Naive thymus-derived CD8-positive, alpha-beta T cell (primary cell): ENCODE measurements at regions not wholly inside any gene's neighbourhood (a gene's known extent, or its start where the extent isn't known, plus 50 kb on each side); places are given as distances from the start of the nearest gene placed in this dataset.
"Not testable (repeated sequence)": the region's sequence is repeated elsewhere in the genome, so short reads cannot be mapped to it uniquely, and the experiment has no call there.

Source experiments
- ATAC-seq, 2 donors: fragments of 150-1000 bp; cut with Tn5 transposase in 1 of 2; sonication (Bioruptor Pico), chemical (Tn5 transposase) in 1 of 2; 1 replicate in 1 of 2; 2 replicates in 1 of 2; pipeline ENCODE4 v1.10.0; 2021; ENCODE audit warnings: mild to moderate bottlenecking in 2 of 2, moderate library complexity in 2 of 2
- POLR2A ChIA-PET: fragments of 350-600 bp; sonication (Branson Sonifier 250); formaldehyde crosslinking; loops from one replicate; lab custom pipeline; 2021; ENCODE audit warnings: antibody characterized with exemption; lab: Charles Lee
- DNase-seq, 10 donors: peaks; one replicate each; pipeline versions ENCODE4 v3.0.0 to v3.0.0-alpha.2; 2020 to 2022
- H3K27ac Mint-ChIP-seq, 10 donors: one replicate each; pipeline ENCODE4 v1.8.0; 2020 to 2022; ENCODE audit warnings: mild to moderate bottlenecking in 10 of 10, mixed read lengths in 10 of 10, moderate library complexity in 4 of 10, inconsistent platforms in 1 of 10
- H3K27me3 Mint-ChIP-seq, 5 donors: one replicate each; pipeline ENCODE4 v1.8.0; 2021 to 2022; ENCODE audit warnings: mixed read lengths in 5 of 5
- H3K36me3 Mint-ChIP-seq, 3 donors: one replicate each; pipeline ENCODE4 v1.8.0; 2020 to 2022; ENCODE audit warnings: mixed read lengths in 3 of 3, mild to moderate bottlenecking in 2 of 3, inconsistent platforms in 1 of 3
- H3K4me1 Mint-ChIP-seq, 4 donors: one replicate each; pipeline ENCODE4 v1.8.0; 2021 to 2022; ENCODE audit warnings: mixed read lengths in 4 of 4
- H3K4me3 Mint-ChIP-seq, 10 donors: one replicate each; pipeline ENCODE4 v1.8.0; 2020 to 2022; ENCODE audit warnings: mild to moderate bottlenecking in 10 of 10, mixed read lengths in 10 of 10, moderate library complexity in 6 of 10, inconsistent platforms in 1 of 10
- H3K9me3 Mint-ChIP-seq, 9 donors: one replicate each; pipeline ENCODE4 v1.8.0; 2020 to 2022; ENCODE audit warnings: mixed read lengths in 9 of 9, mild to moderate bottlenecking in 3 of 9, inconsistent platforms in 1 of 9, moderate library complexity in 1 of 9

DNA sequence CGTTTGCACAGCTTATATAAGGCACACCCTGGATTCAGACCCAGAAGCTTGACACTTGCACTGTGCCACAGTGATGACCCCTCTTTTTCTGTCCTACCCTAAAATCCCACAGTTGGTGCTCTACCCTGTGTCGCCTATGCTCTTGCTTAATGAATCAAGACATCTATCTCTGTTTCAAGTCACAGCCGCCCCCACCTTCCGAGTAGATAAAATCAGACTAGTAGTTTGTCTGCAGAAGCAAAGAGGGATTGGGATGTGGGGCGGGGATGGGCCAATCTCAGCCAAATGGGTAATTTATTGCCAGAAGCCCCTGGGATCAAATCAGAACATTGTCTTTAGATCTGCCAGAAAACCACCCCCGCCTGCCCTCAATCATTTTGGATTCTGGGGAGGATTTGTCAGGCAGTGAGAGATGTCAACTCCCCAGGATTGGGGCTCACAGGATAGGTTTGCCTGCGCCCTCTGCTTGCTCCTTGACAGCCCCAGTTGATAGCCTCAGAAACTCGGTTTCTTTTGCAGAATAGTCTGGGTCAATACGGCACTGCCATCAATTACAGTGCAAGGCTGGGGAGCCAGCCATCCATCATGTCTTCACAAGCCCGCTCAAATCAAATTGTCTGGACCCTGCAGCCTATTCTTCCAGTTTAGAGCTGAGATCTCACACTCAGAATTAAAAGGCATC, 520.8 kb downstream of the GRIN2A start:
- H3K36me3 Mint-ChIP-seq, result peaks cover 0 to 5% (median 0%) of the 10 kb centered on the region in 3 donors
- peaks cover 0 to 14% (median 6%) of the 10 kb centered on the region in 9 donors for H3K9me3 Mint-ChIP-seq
- peaks cover 3 to 8% (median 3%) of the 10 kb centered on the region in 5 donors for H3K27me3 Mint-ChIP-seq
- no peak overlapping the region for H3K27ac Mint-ChIP-seq
- ATAC-seq (no peak), DNase-seq (no peak)
- H3K4me3 Mint-ChIP-seq, result no peak overlapping the region
- POLR2A ChIA-PET, result no interaction called here
- H3K4me1 Mint-ChIP-seq, result no peaks in the 10 kb centered on the region

DNA sequence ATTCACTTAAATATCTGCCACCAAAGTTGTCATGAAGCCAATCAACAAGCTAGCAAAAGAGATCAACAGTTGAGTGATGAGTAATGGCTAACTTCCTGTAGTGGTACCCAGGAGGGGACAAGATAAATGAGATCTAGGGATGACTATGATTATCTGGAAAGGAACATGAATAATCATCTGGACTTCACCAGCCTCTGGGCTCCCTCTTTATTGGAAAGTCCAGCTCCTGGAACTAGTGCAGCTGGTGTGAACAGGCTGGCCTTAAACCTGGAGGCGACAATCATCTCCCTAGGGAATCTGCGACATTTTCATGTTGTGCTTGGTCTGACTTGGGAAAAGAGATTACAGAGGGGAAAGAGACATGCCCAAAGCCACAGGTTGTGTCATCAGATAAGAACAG, 518.6 kb downstream of the GRIN2A start:
- H3K4me3 Mint-ChIP-seq, result no peak overlapping the region
- H3K27me3 Mint-ChIP-seq, result peaks cover 0 to 16% (median 5%) of the 10 kb centered on the region in 5 donors
- peaks cover 0 to 2% (median 0%) of the 10 kb centered on the region in 4 donors for H3K4me1 Mint-ChIP-seq
- H3K27ac Mint-ChIP-seq, result no peak overlapping the region
- ATAC-seq (no peak), DNase-seq (no peak)
- H3K36me3 Mint-ChIP-seq, result peaks cover 0 to 5% (median 0%) of the 10 kb centered on the region in 3 donors
- POLR2A ChIA-PET, result no interaction called here
- peaks cover 0 to 11% (median 5%) of the 10 kb centered on the region in 9 donors for H3K9me3 Mint-ChIP-seq

DNA sequence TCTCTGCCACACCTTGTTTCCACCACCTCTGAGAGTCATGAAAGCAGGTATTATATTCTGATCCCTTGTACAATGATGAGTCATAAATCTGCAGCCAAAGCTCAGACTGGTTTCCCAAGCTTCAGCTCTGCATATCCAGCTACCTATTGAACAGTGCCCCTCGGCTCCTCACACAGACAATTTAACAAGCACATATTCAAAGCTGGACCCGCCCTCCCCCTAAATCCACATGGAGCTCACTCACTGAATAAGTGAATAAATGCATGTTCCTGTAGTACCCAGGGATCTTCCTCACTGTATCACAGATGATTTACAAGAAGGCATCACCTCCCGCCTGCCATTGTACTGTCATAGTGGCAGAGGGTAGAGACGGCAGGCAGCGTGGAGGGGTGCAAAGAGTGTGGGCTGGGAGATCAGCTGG, 516.4 kb downstream of the GRIN2A start:
- peaks cover 0 to 2% (median 0%) of the 10 kb centered on the region in 4 donors for H3K4me1 Mint-ChIP-seq
- peaks cover 0 to 5% (median 0%) of the 10 kb centered on the region in 3 donors for H3K36me3 Mint-ChIP-seq
- no peak for ATAC-seq
- no peak for DNase-seq
- H3K27me3 Mint-ChIP-seq, result peaks cover 0 to 16% (median 5%) of the 10 kb centered on the region in 5 donors
- H3K9me3 Mint-ChIP-seq, result peaks cover 0 to 11% (median 2%) of the 10 kb centered on the region in 9 donors
- H3K4me3 Mint-ChIP-seq, result no peak overlapping the region
- POLR2A ChIA-PET, result no interaction called here
- H3K27ac Mint-ChIP-seq, result no peak overlapping the region

DNA sequence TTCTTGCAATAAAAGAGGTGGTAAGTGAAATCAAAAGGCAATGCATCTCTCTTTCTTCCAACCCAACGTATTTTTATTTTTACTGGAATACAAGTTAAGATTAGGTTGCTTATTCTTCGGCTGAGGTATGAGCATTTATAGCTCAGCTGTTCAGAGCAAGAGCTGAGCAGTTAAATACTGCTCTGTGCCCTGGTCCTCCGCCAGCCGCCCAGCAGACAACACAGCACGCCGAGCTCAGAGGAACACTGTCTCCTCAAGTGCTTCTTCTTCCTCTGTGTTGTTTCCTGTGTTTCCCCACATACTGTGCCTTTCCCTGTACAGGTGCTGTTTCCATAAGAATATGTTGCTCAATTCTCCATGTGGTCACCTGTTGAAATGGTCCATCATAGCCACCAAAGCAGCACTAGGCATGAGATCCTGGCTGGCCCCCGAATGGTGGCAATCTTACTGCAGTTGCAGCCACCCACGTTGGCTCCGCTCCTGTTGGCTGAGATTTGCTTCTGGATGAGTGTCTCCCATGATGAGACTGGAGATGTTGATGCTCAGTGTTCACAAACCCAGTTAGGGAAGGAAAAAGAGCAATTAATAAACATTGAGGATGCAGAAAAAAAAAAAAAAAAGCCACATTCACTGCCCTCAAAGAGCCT, 515.3 kb downstream of the GRIN2A start:
- Mint-ChIP-seq H3K36me3 (peaks cover 0 to 5% (median 0%) of the 10 kb centered on the region in 3 donors), H3K4me1 (peaks cover 0 to 2% (median 0%) of the 10 kb centered on the region in 4 donors), H3K27me3 (peaks cover 0 to 16% (median 5%) of the 10 kb centered on the region in 5 donors), H3K9me3 (peaks cover 0 to 11% (median 2%) of the 10 kb centered on the region in 9 donors), H3K4me3 (no peak overlapping the region), H3K27ac (no peak overlapping the region)
- DNase-seq, result no peak
- no peak for ATAC-seq
- POLR2A ChIA-PET, result no interaction called here

DNA sequence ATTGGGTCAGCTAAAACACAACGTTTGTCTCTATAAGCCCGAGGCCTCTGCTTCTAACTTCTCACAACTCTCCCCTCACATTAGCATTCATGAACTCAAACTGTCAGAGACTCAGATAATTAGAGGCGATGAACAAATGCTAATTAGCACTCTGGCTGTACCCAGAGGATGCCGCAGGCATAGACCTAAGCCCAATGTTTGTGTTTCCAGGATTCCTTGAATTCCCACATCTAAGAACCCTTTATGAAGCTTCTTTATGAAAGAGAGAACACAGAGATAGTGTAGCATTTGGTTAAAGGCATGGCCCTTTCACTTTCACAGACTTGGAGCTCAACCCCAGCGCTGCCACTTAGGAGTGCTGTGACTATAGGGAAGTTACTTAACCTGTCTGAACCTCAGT, 512.2 kb downstream of the GRIN2A start:
- Mint-ChIP-seq H3K27me3 (peaks cover 0 to 19% (median 3%) of the 10 kb centered on the region in 5 donors), H3K4me1 (peaks cover 0 to 2% (median 0%) of the 10 kb centered on the region in 4 donors), H3K36me3 (peaks cover 0 to under 1% (median 0%) of the 10 kb centered on the region in 3 donors), H3K27ac (no peak overlapping the region), H3K9me3 (peaks cover 0 to 7% (median 0%) of the 10 kb centered on the region in 9 donors), H3K4me3 (no peak overlapping the region)
- ATAC-seq (no peak), DNase-seq (no peak)
- POLR2A ChIA-PET, result no interaction called here

DNA sequence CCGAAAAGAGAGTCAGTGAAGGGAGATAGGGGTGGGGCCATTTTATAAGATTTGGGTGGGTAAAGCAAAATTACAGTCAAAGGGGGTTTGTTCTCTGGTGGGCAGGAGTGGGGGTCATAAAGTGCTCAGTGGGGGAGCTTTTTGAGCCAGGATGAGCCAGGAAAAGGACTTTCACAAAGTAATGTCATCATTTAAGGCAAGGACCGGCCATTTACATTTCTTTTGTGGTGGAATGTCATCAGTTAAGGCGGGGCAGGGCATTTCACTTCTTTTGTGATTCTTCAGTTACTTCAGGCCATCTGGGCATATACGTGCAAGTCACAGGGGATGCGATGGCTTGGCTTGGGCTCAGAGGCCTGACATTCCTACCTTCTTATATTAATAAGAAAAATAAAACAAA, 511.6 kb downstream of the GRIN2A start:
- H3K36me3 Mint-ChIP-seq, H3K9me3 Mint-ChIP-seq, H3K4me1 Mint-ChIP-seq, POLR2A ChIA-PET, H3K27ac Mint-ChIP-seq, H3K4me3 Mint-ChIP-seq, ATAC-seq, DNase-seq: not testable (repeated sequence)
- H3K27me3 Mint-ChIP-seq, result peaks cover 0 to 24% (median 3%) of the 10 kb centered on the region in 5 donors

DNA sequence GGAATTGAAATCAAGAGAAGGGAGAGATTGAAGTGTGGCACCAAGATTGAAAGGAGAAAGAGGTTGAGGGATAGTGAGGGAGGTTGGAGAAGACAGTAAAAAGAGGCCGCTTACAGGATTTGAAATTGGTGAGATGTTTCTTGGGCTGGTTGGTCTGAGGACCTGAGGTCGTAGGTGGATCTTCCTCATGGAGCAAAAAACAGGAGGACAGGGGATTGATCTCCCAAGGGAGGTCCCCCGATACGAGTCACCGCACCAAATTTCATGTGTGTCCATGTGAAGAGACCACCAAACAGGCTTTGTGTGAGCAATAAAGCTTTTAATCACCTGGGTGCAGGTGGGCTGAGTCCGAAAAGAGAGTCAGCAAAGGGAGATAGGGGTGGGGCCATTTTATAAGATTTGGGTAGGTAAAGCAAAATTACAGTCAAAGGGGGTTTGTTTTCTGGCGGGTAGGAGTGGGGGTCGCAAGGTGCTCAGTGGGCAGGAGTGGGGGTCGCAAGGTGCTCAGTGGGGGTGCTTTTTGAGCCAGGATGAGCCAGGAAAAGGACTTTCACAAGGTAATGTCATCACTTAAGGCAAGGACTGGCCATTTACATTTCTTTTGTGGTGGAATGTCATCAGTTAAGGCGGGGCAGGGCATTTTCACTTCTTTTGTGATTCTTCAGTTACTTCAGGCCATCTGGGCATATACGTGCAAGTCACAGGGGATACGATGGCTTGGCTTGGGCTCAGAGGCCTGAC, 505.5 kb downstream of the GRIN2A start:
- H3K9me3 Mint-ChIP-seq, result peaks cover 0 to 12% (median 0%) of the 10 kb centered on the region in 9 donors
- ATAC-seq, H3K27ac Mint-ChIP-seq, H3K4me1 Mint-ChIP-seq, POLR2A ChIA-PET, DNase-seq, H3K4me3 Mint-ChIP-seq, H3K36me3 Mint-ChIP-seq: not testable (repeated sequence)
- H3K27me3 Mint-ChIP-seq, result peaks cover 0 to 18% (median 1%) of the 10 kb centered on the region in 5 donors

DNA sequence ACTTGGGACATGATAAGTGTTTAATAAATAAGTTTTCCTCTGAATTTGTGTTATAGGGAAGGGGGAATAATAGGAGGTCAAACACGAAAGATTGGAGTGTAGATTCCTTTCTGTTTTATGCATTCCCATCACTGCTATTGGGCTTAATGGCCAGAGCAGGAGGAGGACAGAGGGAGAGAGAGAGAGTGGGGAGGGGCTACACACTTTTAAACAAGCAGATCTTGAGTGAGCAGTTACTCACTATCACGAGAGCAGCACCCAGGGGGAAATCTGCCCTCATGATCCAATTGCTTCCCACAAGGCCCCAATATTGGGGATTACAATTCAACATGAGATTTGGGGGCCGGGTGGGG, 505.0 kb downstream of the GRIN2A start:
- peaks cover 0 to 18% (median 2%) of the 10 kb centered on the region in 5 donors for H3K27me3 Mint-ChIP-seq
- no peak overlapping the region for H3K4me3 Mint-ChIP-seq
- peaks cover 0 to 12% (median 0%) of the 10 kb centered on the region in 9 donors for H3K9me3 Mint-ChIP-seq
- ATAC-seq (no peak), DNase-seq (no peak)
- H3K27ac Mint-ChIP-seq, result no peak overlapping the region
- H3K4me1 Mint-ChIP-seq, result no peaks in the 10 kb centered on the region
- POLR2A ChIA-PET, result no interaction called here
- H3K36me3 Mint-ChIP-seq, result no peaks in the 10 kb centered on the region

DNA sequence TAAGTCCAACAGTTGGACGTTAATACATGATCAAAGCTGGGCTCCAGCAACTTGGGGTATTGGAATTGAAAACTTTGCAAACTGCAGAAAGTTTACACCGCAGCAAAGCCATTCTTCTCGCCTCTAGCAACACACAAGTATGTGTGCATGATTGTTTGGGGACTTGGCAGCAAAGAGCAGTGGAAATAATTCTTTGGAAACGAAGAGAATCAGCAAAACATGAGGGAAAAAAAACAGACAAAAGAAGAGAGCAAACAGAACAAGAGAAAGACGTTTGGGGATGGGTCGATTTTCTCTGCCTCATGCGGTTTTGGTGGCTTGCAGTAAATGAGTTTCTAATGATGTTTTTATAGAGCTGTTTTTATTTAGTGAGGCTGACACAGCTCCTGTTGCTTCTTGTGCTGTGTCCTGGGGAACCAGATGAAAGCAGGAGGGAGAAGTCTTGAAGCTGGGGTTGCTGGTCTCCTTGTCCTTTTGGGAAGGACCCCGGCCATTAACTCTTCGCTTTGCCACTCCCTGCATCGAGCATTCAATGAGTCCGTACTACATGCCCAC, 502.9 kb downstream of the GRIN2A start:
- POLR2A ChIA-PET, result no interaction called here
- H3K4me1 Mint-ChIP-seq, result no peaks in the 10 kb centered on the region
- DNase-seq, result no peak
- peaks cover 0 to 18% (median 2%) of the 10 kb centered on the region in 5 donors for H3K27me3 Mint-ChIP-seq
- H3K36me3 Mint-ChIP-seq, result peaks cover 0 to 13% (median 0%) of the 10 kb centered on the region in 3 donors
- no peak overlapping the region for H3K4me3 Mint-ChIP-seq
- no peak for ATAC-seq
- peaks cover 0 to 26% (median 17%) of the 10 kb centered on the region in 9 donors for H3K9me3 Mint-ChIP-seq
- H3K27ac Mint-ChIP-seq, result no peak overlapping the region

DNA sequence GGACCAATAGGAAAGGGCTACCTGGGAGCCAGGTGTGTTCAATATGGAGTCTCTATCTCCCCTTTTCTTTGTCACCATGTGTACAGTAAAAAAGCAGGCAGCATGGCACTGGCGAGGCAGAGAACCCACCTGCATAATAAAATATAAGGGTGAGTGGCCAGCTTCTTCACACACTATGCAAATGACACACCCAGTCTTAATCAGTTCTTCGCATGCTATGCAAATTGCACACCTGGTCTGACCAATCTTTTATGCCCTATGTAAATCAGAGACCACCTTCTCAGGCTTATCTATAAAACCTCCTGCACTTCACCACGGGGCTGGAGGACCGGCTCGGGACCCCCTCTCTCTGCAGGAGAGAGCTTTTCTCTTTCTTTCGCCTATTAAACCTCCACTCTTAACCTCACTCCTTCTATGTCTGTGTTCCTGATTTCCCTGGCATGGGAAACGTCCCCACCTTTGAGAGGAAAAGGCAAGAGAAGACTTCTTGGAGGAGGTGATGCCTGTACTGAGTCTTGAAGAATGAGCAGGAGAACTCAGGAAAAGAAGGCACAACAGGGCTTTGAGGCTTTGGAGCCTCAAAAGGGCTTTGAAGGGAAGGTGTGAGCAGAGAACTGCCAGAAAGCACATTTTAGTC, 502.1 kb downstream of the GRIN2A start:
- Mint-ChIP-seq H3K4me1 (no peaks in the 10 kb centered on the region), H3K27me3 (peaks cover 0 to 14% (median 2%) of the 10 kb centered on the region in 5 donors), H3K36me3 (peaks cover 0 to 13% (median 0%) of the 10 kb centered on the region in 3 donors), H3K4me3 (no peak overlapping the region), H3K27ac (no peak overlapping the region), H3K9me3 (peaks cover 0 to 26% (median 20%) of the 10 kb centered on the region in 9 donors)
- ATAC-seq (no peak), DNase-seq (no peak)
- POLR2A ChIA-PET, result no interaction called here

DNA sequence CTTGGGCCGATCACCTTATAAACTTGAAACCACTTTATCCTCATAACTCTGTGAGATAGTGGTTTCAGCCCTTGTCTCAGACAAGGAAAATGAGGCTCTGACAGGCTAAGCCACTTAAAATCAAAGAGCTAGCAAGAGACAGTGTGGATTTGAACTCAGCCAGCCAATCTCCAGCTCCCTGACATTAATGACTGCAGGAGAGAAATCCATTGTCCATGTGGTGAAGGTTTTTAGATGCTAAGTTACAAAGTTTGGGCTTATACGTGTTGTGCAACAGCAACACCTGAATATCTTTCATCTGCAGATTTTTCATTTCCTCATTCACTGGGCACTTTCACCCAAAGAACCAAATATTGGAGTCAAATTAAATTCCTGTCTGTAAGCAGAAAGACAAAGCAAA, 501.3 kb downstream of the GRIN2A start:
- POLR2A ChIA-PET, result no interaction called here
- H3K4me1 Mint-ChIP-seq, result no peaks in the 10 kb centered on the region
- ATAC-seq, result no peak
- H3K4me3 Mint-ChIP-seq, result no peak overlapping the region
- H3K36me3 Mint-ChIP-seq, result peaks cover 0 to 13% (median 0%) of the 10 kb centered on the region in 3 donors
- H3K27me3 Mint-ChIP-seq, result peaks cover 0 to 7% (median 2%) of the 10 kb centered on the region in 5 donors
- peaks cover 0 to 24% (median 19%) of the 10 kb centered on the region in 9 donors for H3K9me3 Mint-ChIP-seq
- DNase-seq, result no peak
- no peak overlapping the region for H3K27ac Mint-ChIP-seq

DNA sequence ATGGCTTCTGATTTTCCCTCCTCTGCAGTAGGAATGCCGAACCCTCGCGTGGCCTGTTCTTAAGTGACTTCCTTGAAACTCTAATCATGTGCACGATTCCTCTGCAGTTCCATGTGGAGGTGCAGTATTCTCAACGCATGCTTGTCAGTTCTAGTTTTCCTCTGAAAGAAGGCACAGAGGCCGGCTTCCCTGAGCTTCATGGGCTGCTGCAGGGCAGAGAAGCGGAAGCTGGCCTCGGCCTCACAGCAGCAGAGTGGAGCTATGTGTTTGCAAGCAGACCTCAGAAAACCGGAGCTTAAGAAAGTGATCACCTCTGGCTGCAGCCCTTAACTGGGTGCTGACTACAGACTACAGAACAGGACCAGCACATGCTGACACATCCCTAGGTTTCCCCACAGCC, 500.7 kb downstream of the GRIN2A start:
- Mint-ChIP-seq H3K4me3 (no peak overlapping the region), H3K27ac (no peak overlapping the region), H3K9me3 (peaks cover 0 to 24% (median 16%) of the 10 kb centered on the region in 9 donors), H3K27me3 (peaks cover 0 to 7% (median 1%) of the 10 kb centered on the region in 5 donors), H3K36me3 (peaks cover 0 to 13% (median 0%) of the 10 kb centered on the region in 3 donors), H3K4me1 (no peaks in the 10 kb centered on the region)
- DNase-seq (no peak), ATAC-seq (no peak)
- POLR2A ChIA-PET, result no interaction called here
